Mucosa of stomach (tissue), 1 donor: ENCODE measurements at regions not wholly inside any gene's neighbourhood (a gene's known extent, or its start where the extent isn't known, plus 50 kb on each side); places are given as distances from the start of the nearest gene placed in this dataset.

Experiments used
- H3K27me3 ChIP-seq: one replicate; pipeline ENCODE4 v1.7.0; 2013; ENCODE audit warnings: mild to moderate bottlenecking, low read length; ENCODE audit not compliant: control insufficient read depth, insufficient read depth
- H3K36me3 ChIP-seq: one replicate; pipeline ENCODE4 v1.7.0; 2013; ENCODE audit warnings: low read length; ENCODE audit not compliant: control insufficient read depth, insufficient read depth
- H3K4me1 ChIP-seq: one replicate; pipeline ENCODE4 v1.7.0; 2013; ENCODE audit warnings: mild to moderate bottlenecking, low read length; ENCODE audit not compliant: control insufficient read depth, insufficient read depth
- H3K4me3 ChIP-seq: one replicate; pipeline ENCODE4 v1.7.0; 2013; ENCODE audit warnings: low read length
- H3K9ac ChIP-seq: one replicate; pipeline ENCODE4 v1.7.0; 2013; ENCODE audit warnings: mild to moderate bottlenecking, low read length, moderate library complexity
- H3K9me3 ChIP-seq: one replicate; pipeline ENCODE4 v1.7.0; 2013; ENCODE audit warnings: mild to moderate bottlenecking, low read length, moderate library complexity; ENCODE audit not compliant: control insufficient read depth
- donor health status: Pancreatic carcinoma.

GRCh38 chr15:70251246-70251990 is 153.7 kb upstream of the TLE3 start:
- Histone ChIP-seq H3K36me3 (no peaks in the 10 kb centered on the region), H3K4me1 (peaks cover 12% of the 10 kb centered on the region)

GRCh38 chr15:70250208-70251201 is 152.8 kb upstream of the TLE3 start:
- H3K27me3 ChIP-seq: no peaks in the 10 kb centered on the region
- no peaks in the 10 kb centered on the region for H3K9me3 ChIP-seq
- H3K4me3 ChIP-seq: no peak overlapping the region
- no peaks in the 10 kb centered on the region for H3K36me3 ChIP-seq
- peaks cover 17% of the 10 kb centered on the region for H3K4me1 ChIP-seq
- H3K9ac ChIP-seq: no peak overlapping the region

More at GRCh38 chr15:70251246-70251990, 153.7 kb upstream of the TLE3 start:
- Histone ChIP-seq H3K27me3 (no peaks in the 10 kb centered on the region), H3K4me3 (no peak overlapping the region), H3K9me3 (no peaks in the 10 kb centered on the region), H3K9ac (no peak overlapping the region)

- Histone ChIP-seq H3K9me3 (no peaks in the 10 kb centered on the region), H3K36me3 (no peaks in the 10 kb centered on the region), H3K27me3 (no peaks in the 10 kb centered on the region), H3K4me3 (no peak overlapping the region), H3K9ac (no peak overlapping the region), H3K4me1 (peaks cover 17% of the 10 kb centered on the region)
Measured at GRCh38 chr15:70249616-70250015, 151.9 kb upstream of the TLE3 start.

GRCh38 chr15:70248116-70249025 is 150.7 kb upstream of the TLE3 start:
- no peaks in the 10 kb centered on the region for H3K36me3 ChIP-seq
- peaks cover 17% of the 10 kb centered on the region for H3K4me1 ChIP-seq
- H3K9ac ChIP-seq: no peak overlapping the region
- no peaks in the 10 kb centered on the region for H3K27me3 ChIP-seq
- no peak overlapping the region for H3K4me3 ChIP-seq
- H3K9me3 ChIP-seq: no peaks in the 10 kb centered on the region

- H3K36me3 ChIP-seq: no peaks in the 10 kb centered on the region
- H3K4me1 ChIP-seq: peaks cover 16% of the 10 kb centered on the region
- no peak overlapping the region for H3K9ac ChIP-seq
- H3K4me3 ChIP-seq: no peak overlapping the region
- H3K9me3 ChIP-seq: no peaks in the 10 kb centered on the region
- no peaks in the 10 kb centered on the region for H3K27me3 ChIP-seq
Measured at GRCh38 chr15:70247281-70247680, 149.6 kb upstream of the TLE3 start.

- Histone ChIP-seq H3K27me3 (no peaks in the 10 kb centered on the region), H3K9ac (no peak overlapping the region), H3K4me3 (no peak overlapping the region), H3K4me1 (peaks cover 11% of the 10 kb centered on the region), H3K36me3 (no peaks in the 10 kb centered on the region), H3K9me3 (no peaks in the 10 kb centered on the region)
Measured at GRCh38 chr15:70246623-70247220, 149.0 kb upstream of the TLE3 start.

- H3K9me3 ChIP-seq: no peaks in the 10 kb centered on the region
- H3K4me3 ChIP-seq: no peak overlapping the region
- H3K36me3 ChIP-seq: no peaks in the 10 kb centered on the region
- no peak overlapping the region for H3K9ac ChIP-seq
- no peaks in the 10 kb centered on the region for H3K27me3 ChIP-seq
- peaks cover 8% of the 10 kb centered on the region for H3K4me1 ChIP-seq
Measured at GRCh38 chr15:70245932-70246622, 148.4 kb upstream of the TLE3 start.

- H3K4me3 ChIP-seq: no peak overlapping the region
- no peak overlapping the region for H3K9ac ChIP-seq
- H3K36me3 ChIP-seq: no peaks in the 10 kb centered on the region
- H3K9me3 ChIP-seq: no peaks in the 10 kb centered on the region
- peaks cover 8% of the 10 kb centered on the region for H3K4me1 ChIP-seq
- H3K27me3 ChIP-seq: no peaks in the 10 kb centered on the region
Measured at GRCh38 chr15:70244978-70245542, 147.3 kb upstream of the TLE3 start.

- H3K4me3 ChIP-seq: no peak overlapping the region
- peaks cover 8% of the 10 kb centered on the region for H3K4me1 ChIP-seq
- H3K9ac ChIP-seq: no peak overlapping the region
- no peaks in the 10 kb centered on the region for H3K27me3 ChIP-seq
- no peaks in the 10 kb centered on the region for H3K36me3 ChIP-seq
- no peaks in the 10 kb centered on the region for H3K9me3 ChIP-seq
Measured at GRCh38 chr15:70243686-70244540, 146.2 kb upstream of the TLE3 start.

- Histone ChIP-seq H3K9ac (no peak overlapping the region), H3K36me3 (no peaks in the 10 kb centered on the region), H3K27me3 (no peaks in the 10 kb centered on the region), H3K9me3 (no peaks in the 10 kb centered on the region), H3K4me3 (no peak overlapping the region), H3K4me1 (peaks cover 8% of the 10 kb centered on the region)
Measured at GRCh38 chr15:70242951-70243685, 145.4 kb upstream of the TLE3 start.
